ENCODE measurements at regions not wholly inside any gene's neighbourhood (a gene's known extent, or its start where the extent isn't known, plus 50 kb on each side); places are given as distances from the start of the nearest gene placed in this dataset.

DNA sequence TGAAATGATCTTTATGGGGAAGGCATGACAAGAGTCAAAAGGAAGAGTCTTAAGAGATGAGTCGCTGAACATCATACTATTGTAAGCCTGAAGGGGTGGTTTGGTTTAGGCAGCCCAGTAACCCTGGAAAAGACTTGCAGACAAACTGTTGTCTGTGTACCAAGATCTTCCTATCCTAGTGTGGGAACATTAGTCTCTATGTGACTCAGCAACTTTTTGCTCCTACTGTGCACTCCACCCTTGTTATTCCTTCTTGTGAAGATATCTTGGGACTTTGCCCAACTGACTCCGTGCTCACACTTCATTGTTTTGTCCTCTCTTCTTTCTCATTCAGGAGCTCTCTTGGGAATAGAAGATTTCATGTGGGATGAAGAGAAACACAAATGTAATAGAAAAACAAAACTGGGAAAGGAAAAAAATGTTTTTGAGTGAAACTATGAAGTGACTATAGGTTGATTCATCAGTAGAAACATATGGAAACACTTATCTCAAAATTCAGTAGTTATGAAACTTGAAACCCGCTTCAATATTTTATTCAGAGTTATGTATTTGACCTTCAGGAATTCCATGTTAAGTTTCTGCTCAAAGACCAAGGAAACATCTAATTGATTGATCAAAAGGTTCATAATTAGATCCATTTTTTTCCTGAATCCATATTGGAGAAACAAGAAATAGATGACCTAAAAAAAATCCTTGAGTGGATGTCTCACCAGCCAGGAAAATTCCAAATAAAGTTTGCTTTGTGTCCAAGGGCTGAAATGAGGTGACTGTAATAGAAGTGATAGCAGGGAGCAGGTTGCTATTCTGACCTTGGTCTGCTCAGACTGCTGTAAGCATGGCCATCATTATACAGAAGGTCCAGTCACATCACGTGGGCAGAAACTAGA, 67.2 kb downstream of the BTG1 start:
- TF ChIP-seq CTCF (IDR thresholded peaks at IDR 0.05; ENCODE audit: low read depth, low read length) (no peak), POLR2A (IDR thresholded peaks at IDR 0.05; ENCODE audit: extremely low read depth, insufficient read length) (no peak), MAX (IDR thresholded peaks at IDR 0.05; ENCODE audit: low read depth, low read length) (no peak), MYC (IDR thresholded peaks at IDR 0.05; ENCODE audit: low read depth, low read length) (no peak)
